ENCODE measurements at regions not wholly inside any gene's neighbourhood (a gene's known extent, or its start where the extent isn't known, plus 50 kb on each side); places are given as distances from the start of the nearest gene placed in this dataset.

- TF ChIP-seq CTCF (IDR thresholded peaks at IDR 0.05; ENCODE audit: insufficient read depth, low read length) (no peak), SPI1 (IDR thresholded peaks at IDR 0.05; ENCODE audit: borderline replicate concordance, low read depth) (no peak), POLR2AphosphoS5 (IDR thresholded peaks at IDR 0.05; ENCODE audit: low read depth) (no peak), GABPA (IDR thresholded peaks at IDR 0.05; ENCODE audit: low read depth) (no peak)
- TF ChIP-seq, protein P1, sequence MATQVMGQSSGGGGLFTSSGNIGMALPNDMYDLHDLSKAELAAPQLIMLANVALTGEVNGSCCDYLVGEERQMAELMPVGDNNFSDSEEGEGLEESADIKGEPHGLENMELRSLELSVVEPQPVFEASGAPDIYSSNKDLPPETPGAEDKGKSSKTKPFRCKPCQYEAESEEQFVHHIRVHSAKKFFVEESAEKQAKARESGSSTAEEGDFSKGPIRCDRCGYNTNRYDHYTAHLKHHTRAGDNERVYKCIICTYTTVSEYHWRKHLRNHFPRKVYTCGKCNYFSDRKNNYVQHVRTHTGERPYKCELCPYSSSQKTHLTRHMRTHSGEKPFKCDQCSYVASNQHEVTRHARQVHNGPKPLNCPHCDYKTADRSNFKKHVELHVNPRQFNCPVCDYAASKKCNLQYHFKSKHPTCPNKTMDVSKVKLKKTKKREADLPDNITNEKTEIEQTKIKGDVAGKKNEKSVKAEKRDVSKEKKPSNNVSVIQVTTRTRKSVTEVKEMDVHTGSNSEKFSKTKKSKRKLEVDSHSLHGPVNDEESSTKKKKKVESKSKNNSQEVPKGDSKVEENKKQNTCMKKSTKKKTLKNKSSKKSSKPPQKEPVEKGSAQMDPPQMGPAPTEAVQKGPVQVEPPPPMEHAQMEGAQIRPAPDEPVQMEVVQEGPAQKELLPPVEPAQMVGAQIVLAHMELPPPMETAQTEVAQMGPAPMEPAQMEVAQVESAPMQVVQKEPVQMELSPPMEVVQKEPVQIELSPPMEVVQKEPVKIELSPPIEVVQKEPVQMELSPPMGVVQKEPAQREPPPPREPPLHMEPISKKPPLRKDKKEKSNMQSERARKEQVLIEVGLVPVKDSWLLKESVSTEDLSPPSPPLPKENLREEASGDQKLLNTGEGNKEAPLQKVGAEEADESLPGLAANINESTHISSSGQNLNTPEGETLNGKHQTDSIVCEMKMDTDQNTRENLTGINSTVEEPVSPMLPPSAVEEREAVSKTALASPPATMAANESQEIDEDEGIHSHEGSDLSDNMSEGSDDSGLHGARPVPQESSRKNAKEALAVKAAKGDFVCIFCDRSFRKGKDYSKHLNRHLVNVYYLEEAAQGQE (IDR thresholded peaks at IDR 0.05; ENCODE audit: insufficient replicate concordance, low read depth), result no peak
- DNase-seq (ENCODE audit: low read depth in 1 of 2, low spot score in 1 of 2), result peak in 1 of 2 experiments; percentile 21
- no peaks in the 10 kb centered on the region for H3K27me3 ChIP-seq (ENCODE audit: insufficient read depth, poor library complexity, severe bottlenecking)
- H3K4me3 ChIP-seq (replicated peaks; ENCODE audit: insufficient read depth, low read length), result no peak overlapping the region
- H3K27ac ChIP-seq (replicated peaks), result no peak overlapping the region
Observed at GRCh38 chr11:60625262-60625661, 74.2 kb upstream of the MS4A8 start.

GRCh38 chr11:60629399-60629798 is 70.0 kb upstream of the MS4A8 start:
- DNase-seq (ENCODE audit: low read depth in 1 of 2, low spot score in 1 of 2), result no peak
- H3K27me3 ChIP-seq (ENCODE audit: insufficient read depth, poor library complexity, severe bottlenecking), result no peaks in the 10 kb centered on the region
- no peak overlapping the region for H3K27ac ChIP-seq (replicated peaks)
- H3K4me3 ChIP-seq (replicated peaks; ENCODE audit: insufficient read depth, low read length), result no peak overlapping the region
- TF ChIP-seq POLR2AphosphoS5 (IDR thresholded peaks at IDR 0.05; ENCODE audit: low read depth) (no peak), CTCF (IDR thresholded peaks at IDR 0.05; ENCODE audit: insufficient read depth, low read length) (no peak), GABPA (IDR thresholded peaks at IDR 0.05; ENCODE audit: low read depth) (no peak), SPI1 (IDR thresholded peaks at IDR 0.05; ENCODE audit: borderline replicate concordance, low read depth) (no peak)
- TF ChIP-seq, protein P1 (IDR thresholded peaks at IDR 0.05; ENCODE audit: insufficient replicate concordance, low read depth), result no peak

GRCh38 chr11:60631944-60632343 is 67.5 kb upstream of the MS4A8 start:
- Histone ChIP-seq H3K27me3 (ENCODE audit: insufficient read depth, poor library complexity, severe bottlenecking) (no peaks in the 10 kb centered on the region), H3K27ac (replicated peaks) (no peak overlapping the region), H3K4me3 (replicated peaks; ENCODE audit: insufficient read depth, low read length) (no peak overlapping the region)
- DNase-seq (ENCODE audit: low read depth in 1 of 2, low spot score in 1 of 2), result no peak
- no peak for TF ChIP-seq CTCF (IDR thresholded peaks at IDR 0.05; ENCODE audit: insufficient read depth, low read length)
- TF ChIP-seq SPI1 (IDR thresholded peaks at IDR 0.05; ENCODE audit: borderline replicate concordance, low read depth), result no peak
- TF ChIP-seq POLR2AphosphoS5 (IDR thresholded peaks at IDR 0.05; ENCODE audit: low read depth), result no peak
- TF ChIP-seq GABPA (IDR thresholded peaks at IDR 0.05; ENCODE audit: low read depth), result no peak
- TF ChIP-seq, protein P1 (IDR thresholded peaks at IDR 0.05; ENCODE audit: insufficient replicate concordance, low read depth), result no peak
